Ishikawa (cell line): ENCODE measurements at regions not wholly inside any gene's neighbourhood (a gene's known extent, or its start where the extent isn't known, plus 50 kb on each side); places are given as distances from the start of the nearest gene placed in this dataset.

Experiments used
- EGR1 ChIP-seq: IDR thresholded peaks from 2 replicates; pipeline ENCODE4 v1.6.1; 2012
- FOXM1 ChIP-seq: IDR thresholded peaks from 2 replicates; pipeline ENCODE4 v1.6.1; 2012; ENCODE audit warnings: low read depth, borderline replicate concordance
- TAF1 ChIP-seq: IDR thresholded peaks from 2 replicates; pipeline ENCODE4 v1.6.1; 2012; ENCODE audit warnings: low read depth, mild to moderate bottlenecking
- TCF12 ChIP-seq: IDR thresholded peaks from 2 replicates; pipeline ENCODE4 v1.6.1; 2012; ENCODE audit warnings: low read depth
- USF1 ChIP-seq: IDR thresholded peaks from 2 replicates; pipeline ENCODE4 v1.6.1; 2012
- YY1 ChIP-seq: IDR thresholded peaks from 2 replicates; pipeline ENCODE4 v1.6.1; 2012; ENCODE audit warnings: low read depth

- TF ChIP-seq TAF1 (no peak), TCF12 (no peak), EGR1 (no peak), FOXM1 (no peak), YY1 (no peak), USF1 (no peak)
These were observed 228.8 kb downstream of the ADGRG6 start for GRCh38 chr6:142530566-142530965.
